SU-DHL-6 (cell line): ENCODE measurements at regions not wholly inside any gene's neighbourhood (a gene's known extent, or its start where the extent isn't known, plus 50 kb on each side); places are given as distances from the start of the nearest gene placed in this dataset.

ENCODE experiments used
- CTCF ChIP-seq: fragments of 200-600 bp; sonication (generic); IDR thresholded peaks from one replicate; pipeline ENCODE4 v1.5.1; 2017; ENCODE audit warnings: antibody characterized with exemption, mild to moderate bottlenecking, low read length, moderate library complexity; ENCODE audit not compliant: insufficient read depth, poor library complexity, severe bottlenecking
- EZH2phosphoT487 ChIP-seq: fragments of 200-600 bp; sonication (generic), shearing (Covaris generic); conservative IDR thresholded peaks from 2 replicates; pipeline ENCODE4 v1.6.1; 2018; ENCODE audit warnings: mild to moderate bottlenecking, antibody characterized with exemption, low read length, moderate library complexity, mixed read lengths

DNA sequence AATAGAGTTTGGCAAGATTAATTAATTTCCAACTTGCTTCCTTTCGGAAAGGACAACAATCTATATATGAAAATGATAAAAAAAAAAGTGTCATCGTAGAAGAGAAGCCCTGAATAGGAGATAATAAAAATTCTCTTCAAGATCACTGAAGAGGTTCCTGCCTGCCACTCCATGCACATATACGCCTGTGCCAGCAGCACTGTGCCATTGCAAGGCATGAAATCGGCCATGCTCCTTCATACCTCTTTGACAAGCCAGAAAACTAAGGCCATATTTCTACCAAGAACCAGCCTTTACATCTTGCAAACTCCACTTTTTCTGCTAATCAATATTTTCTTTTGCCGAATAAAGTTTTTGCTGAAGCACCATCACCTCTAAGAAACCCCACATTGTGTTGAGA is 365.5 kb downstream of the CXXC4 start:
- TF ChIP-seq CTCF (no peak), EZH2phosphoT487 (no peak)
